ENCODE measurements at regions not wholly inside any gene's neighbourhood (a gene's known extent, or its start where the extent isn't known, plus 50 kb on each side); places are given as distances from the start of the nearest gene placed in this dataset.

GRCh38 chr10:33412653-33413361, 78.3 kb upstream of the NRP1 start:
- no peaks in the 10 kb centered on the region for H3K27me3 ChIP-seq
- H3K4me1 ChIP-seq = peaks cover 0 to 14% (median 5%) of the 10 kb centered on the region in 3 donors
- intact Hi-C loops (cut with DNase I) = no loop called here
- H3K27ac ChIP-seq = peak overlapping the region in 2 of 4 donors; percentile 43 to 44
- no peak overlapping the region for H3K4me3 ChIP-seq
- H3K36me3 ChIP-seq = no peaks in the 10 kb centered on the region
- no peaks in the 10 kb centered on the region for H3K9me3 ChIP-seq
- no peak for DNase-seq
- TF ChIP-seq POLR2A (IDR thresholded peaks at IDR 0.05) (no peak), CTCF (IDR thresholded peaks at IDR 0.05) (no peak)
- 35 to 36% methylated on average over 6 of the region's 6 CpGs for WGBS, 2 donors

- Histone ChIP-seq H3K36me3 (no peaks in the 10 kb centered on the region), H3K4me1 (peaks cover 0 to 14% (median 5%) of the 10 kb centered on the region in 3 donors), H3K27me3 (no peaks in the 10 kb centered on the region), H3K4me3 (no peak overlapping the region), H3K9me3 (no peaks in the 10 kb centered on the region), H3K27ac (peak overlapping the region in 2 of 4 donors; percentile 39 to 43)
- 17 to 40% methylated on average over 1 of the region's 1 CpG for WGBS, 2 donors
- DNase-seq = no peak
- intact Hi-C loops (cut with DNase I) = no loop called here
- TF ChIP-seq CTCF (IDR thresholded peaks at IDR 0.05) = no peak
- TF ChIP-seq POLR2A (IDR thresholded peaks at IDR 0.05) = no peak
These were observed 77.8 kb upstream of the NRP1 start for GRCh38 chr10:33412241-33412640.

GRCh38 chr10:33410860-33411234, 76.4 kb upstream of the NRP1 start:
- 77 to 92% methylated on average over 4 of the region's 4 CpGs for WGBS, 2 donors
- TF ChIP-seq CTCF (IDR thresholded peaks at IDR 0.05) (no peak), POLR2A (IDR thresholded peaks at IDR 0.05) (no peak)
- H3K9me3 ChIP-seq = no peaks in the 10 kb centered on the region
- H3K4me3 ChIP-seq = no peak overlapping the region
- no peaks in the 10 kb centered on the region for H3K27me3 ChIP-seq
- no peaks in the 10 kb centered on the region for H3K36me3 ChIP-seq
- DNase-seq = no peak
- intact Hi-C loops (cut with DNase I) = no loop called here
- no peak overlapping the region for H3K27ac ChIP-seq
- H3K4me1 ChIP-seq = peaks cover 0 to 14% (median 5%) of the 10 kb centered on the region in 3 donors

- H3K4me1 ChIP-seq = peaks cover 0 to 14% (median 5%) of the 10 kb centered on the region in 3 donors
- TF ChIP-seq CTCF (IDR thresholded peaks at IDR 0.05) = no peak
- no peak for TF ChIP-seq POLR2A (IDR thresholded peaks at IDR 0.05)
- H3K27me3 ChIP-seq = no peaks in the 10 kb centered on the region
- intact Hi-C loops (cut with DNase I) = no loop called here
- no peak overlapping the region for H3K27ac ChIP-seq
- no peaks in the 10 kb centered on the region for H3K9me3 ChIP-seq
- WGBS, 2 donors = 70% methylated on average over 10 of the region's 10 CpGs
- H3K36me3 ChIP-seq = no peaks in the 10 kb centered on the region
- H3K4me3 ChIP-seq = no peak overlapping the region
- DNase-seq = no peak
These were observed 75.8 kb upstream of the NRP1 start for GRCh38 chr10:33410096-33410859.

GRCh38 chr10:33406596-33406995, 72.1 kb upstream of the NRP1 start:
- no peaks in the 10 kb centered on the region for H3K9me3 ChIP-seq
- intact Hi-C loops (cut with DNase I) = no loop called here
- no peak for DNase-seq
- no peak overlapping the region for H3K4me3 ChIP-seq
- no peak for TF ChIP-seq CTCF (IDR thresholded peaks at IDR 0.05)
- no peak for TF ChIP-seq POLR2A (IDR thresholded peaks at IDR 0.05)
- no peaks in the 10 kb centered on the region for H3K4me1 ChIP-seq
- H3K36me3 ChIP-seq = no peaks in the 10 kb centered on the region
- 67 to 77% methylated on average over 2 of the region's 2 CpGs for WGBS, 2 donors
- no peak overlapping the region for H3K27ac ChIP-seq
- peaks cover 0 to 7% (median 0%) of the 10 kb centered on the region in 4 donors for H3K27me3 ChIP-seq
